H54 (cell line): ENCODE measurements at regions not wholly inside any gene's neighbourhood (a gene's known extent, or its start where the extent isn't known, plus 50 kb on each side); places are given as distances from the start of the nearest gene placed in this dataset.

Experiments
- DNase-seq: peaks from one replicate; pipeline ENCODE4 v3.0.0; 2011; ENCODE audit warnings: low spot score, mixed read lengths; ENCODE audit not compliant: insufficient read length
- FAIRE-seq: peaks from 3 replicates; lab custom pipeline; 2011; peaks lifted over from hg19 to GRCh38; lab: Jason Lieb, UNC
- POLR2A ChIP-seq: IDR thresholded peaks from 2 replicates; pipeline ENCODE4 v1.6.1; 2011; ENCODE audit warnings: low read depth, mild to moderate bottlenecking, low read length

DNA sequence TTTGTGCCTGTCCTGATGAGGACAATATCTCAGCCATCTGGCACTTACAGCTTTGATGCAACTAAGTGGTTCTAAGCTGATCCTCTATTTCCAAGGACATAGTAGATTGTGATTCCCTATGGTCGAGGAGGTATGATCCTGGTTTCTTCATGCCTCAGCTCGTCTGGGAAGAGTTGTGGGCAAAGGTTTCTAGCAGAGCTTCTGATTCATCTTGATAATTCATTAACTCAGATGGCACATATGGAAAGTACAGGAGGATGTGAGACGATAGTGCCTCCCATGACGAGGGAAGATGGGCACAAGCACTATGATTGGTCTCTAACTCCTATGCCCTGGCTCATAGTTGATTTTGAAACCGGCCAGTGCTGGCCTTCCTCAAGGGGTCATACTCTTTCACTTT is 334.2 kb upstream of the SEMA6D start:
- no peak for TF ChIP-seq POLR2A
- FAIRE-seq (no peak), DNase-seq (no peak)

DNA sequence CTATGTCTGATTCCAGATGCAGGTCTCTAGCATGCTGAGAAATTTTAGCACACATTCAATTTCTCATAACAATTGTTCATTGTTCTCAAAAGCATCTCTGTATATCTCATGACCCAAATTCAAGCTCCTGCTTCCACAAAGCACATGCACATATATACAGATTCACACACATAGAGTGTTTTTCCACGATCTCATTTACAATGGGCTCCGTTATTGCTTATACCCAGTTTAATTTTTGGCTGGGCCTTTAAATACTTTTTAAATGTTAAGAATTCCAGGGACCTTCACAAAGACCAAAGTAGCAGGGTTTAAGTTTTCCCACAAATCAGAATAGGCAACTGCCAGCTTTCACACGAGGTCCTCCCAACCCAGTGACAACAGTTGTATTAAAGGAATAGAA is 333.5 kb upstream of the SEMA6D start:
- FAIRE-seq (no peak), DNase-seq (no peak)
- TF ChIP-seq POLR2A: no peak

DNA sequence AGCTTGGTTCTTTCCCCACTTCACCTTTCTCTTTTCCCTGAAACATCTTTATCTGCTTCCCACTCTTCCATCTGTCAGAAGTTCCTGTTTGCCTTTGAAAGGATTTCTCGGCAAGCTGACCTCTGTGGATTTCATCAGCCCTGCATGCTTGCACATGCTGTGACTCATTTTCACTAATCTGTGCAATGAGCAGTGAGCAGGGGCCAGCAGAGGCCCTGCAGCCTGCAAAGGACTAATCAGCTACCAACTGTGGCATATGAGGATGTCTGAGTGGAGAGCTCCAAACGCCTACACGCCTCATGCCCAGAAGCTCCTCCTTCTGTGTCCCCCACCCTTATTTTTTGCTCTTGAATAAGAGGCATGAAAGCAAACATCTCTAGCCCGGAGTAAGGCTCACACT is 333.0 kb upstream of the SEMA6D start:
- DNase-seq: no peak
- no peak for TF ChIP-seq POLR2A
- no peak for FAIRE-seq

DNA sequence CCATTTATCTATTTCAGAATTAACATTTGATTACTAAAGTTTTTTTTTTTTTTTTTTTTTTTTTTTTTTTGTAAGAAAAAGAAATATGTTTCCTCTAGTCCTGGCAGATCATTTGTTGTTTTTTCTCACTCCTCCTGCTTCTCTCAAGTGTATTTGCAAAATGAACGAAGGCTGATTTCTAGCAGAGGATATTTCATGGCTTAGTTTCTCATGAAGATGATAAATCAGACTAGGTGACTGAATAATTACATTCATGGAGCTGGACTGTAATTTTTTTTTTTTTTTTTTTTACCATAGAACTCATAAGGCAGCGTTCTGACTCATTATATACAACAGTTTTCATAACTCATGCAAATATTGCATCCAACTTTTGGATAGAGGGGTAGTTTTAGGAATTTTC is 332.5 kb upstream of the SEMA6D start:
- FAIRE-seq (no peak), DNase-seq (no peak)
- no peak for TF ChIP-seq POLR2A

DNA sequence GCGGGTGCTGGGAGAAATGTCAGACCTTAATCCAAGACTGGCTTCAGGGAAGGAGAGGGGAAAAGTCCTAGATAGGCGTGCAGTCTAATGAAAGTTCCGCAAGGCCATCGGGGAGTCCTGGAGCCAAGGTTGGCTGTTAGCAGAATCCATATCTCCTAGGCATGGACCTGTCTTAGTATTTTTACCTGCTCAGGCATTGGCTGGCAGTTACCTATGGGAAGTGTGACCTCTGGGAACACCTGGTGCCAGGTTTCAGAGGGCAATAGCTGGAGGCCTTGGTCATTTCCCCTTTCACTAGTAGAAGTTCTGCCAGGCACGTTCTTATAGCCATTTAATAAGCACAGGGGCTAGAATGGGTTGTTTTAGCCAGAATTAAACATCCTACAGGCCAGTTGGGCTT is 330.8 kb upstream of the SEMA6D start:
- DNase-seq: no peak
- TF ChIP-seq POLR2A: no peak
- no peak for FAIRE-seq

DNA sequence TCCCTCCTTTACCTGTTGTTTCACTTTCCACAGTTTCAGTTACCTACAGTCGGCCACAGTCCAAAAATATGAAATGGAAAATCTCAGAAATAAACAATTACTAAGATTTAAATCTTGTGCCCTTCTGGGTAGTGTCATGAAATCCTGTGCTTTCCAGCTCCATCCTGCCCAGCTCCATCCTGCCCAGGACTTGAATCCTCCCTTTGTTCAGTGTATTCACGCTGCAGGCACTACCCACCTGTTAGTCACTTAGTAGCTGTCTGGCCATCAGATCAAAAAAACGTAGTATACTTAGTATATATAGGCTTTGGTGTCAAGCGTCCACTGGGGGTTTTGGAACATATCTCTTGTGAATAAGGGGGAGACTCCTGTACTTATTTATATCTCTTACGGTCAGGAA is 329.0 kb upstream of the SEMA6D start:
- TF ChIP-seq POLR2A: no peak
- DNase-seq: no peak
- FAIRE-seq: no peak

DNA sequence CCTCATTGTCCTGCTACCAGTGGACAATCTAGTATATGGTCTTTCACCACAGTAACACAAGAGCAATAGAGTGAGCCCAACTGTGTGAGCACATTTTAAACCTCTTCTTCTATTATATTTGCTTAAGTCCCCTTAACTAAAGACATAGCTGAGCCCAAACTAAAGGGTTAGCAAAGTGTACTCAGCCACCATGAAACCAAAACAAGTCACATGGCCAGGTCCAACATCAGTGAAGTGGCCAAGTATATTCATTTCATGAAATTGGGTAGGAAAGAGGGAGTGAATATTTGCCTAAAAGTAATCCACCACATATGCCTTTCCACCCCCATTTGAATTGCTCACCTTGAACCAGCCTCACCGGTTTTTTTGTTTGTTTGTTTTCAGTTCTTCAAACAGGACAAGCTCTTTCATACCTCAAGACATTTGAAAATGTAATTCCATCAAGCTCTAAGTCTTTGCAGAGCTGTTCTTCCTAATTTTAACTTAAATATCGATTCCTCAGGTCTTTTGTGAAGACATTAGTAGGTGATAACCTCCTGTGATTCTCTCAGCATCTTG is 327.0 kb upstream of the SEMA6D start:
- TF ChIP-seq POLR2A: no peak
- DNase-seq: no peak
- no peak for FAIRE-seq

DNA sequence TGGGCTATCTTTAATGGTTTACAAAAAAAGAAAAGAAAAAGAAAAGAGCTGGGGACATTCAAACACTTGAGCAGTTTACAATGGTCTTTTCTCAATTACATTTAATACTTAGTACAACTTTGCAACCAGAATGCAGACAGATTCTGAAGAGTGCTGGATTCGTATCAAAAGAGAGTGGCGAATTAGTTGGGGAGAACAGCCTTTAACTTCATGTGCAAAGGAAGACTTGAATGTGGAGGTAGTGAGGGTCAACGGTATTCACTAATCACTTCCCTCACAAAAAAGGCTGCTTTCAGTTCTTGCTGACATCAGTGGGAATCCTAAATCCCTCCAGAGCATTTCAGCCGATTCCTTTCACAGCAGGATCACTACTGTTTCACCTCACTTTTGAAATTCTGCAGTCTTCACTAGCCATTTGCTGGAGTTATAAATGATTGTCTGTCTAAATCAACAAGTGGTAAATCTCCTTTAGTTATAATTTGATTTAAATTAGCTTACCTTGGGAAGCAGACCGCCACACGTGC is 323.0 kb upstream of the SEMA6D start:
- DNase-seq (no peak), FAIRE-seq (no peak)
- TF ChIP-seq POLR2A: no peak

DNA sequence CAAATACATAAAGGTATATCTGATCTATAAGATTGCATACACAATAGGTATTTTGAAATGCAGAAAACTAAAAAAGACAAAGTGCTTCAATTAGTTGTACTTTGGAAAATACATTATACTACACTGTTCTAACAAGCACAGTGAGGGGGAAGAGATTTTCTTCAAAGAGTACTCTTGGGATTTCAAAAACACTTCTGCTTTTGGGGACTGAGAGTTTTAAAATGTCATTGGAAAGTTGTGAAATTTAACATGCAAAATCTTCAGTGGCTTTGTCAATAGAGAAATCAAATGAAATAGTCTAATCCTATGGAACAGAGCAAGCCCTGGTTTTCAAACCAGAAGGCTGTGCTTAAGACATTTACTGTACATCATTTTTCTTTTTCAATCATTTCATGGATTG is 322.2 kb upstream of the SEMA6D start:
- TF ChIP-seq POLR2A: no peak
- no peak for DNase-seq
- FAIRE-seq: no peak

DNA sequence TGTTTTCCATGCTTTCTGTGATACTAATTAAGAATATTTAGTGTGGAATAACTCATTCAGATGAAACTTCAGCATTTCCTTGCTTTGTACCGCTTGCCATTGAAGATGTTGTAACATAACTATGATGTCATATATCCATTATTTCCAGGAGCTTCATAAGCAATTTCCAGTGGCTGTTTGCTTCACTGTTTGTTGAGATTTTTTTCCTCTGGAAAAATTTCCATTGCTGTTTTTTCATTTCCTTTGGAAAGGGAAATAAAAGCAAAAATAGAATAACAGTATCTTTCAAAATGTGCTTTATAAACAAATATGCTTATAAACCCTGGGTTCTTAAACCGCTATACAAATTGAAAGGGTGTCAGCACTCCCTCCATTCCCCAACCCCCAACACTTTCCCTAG is 319.6 kb upstream of the SEMA6D start:
- no peak for DNase-seq

DNA sequence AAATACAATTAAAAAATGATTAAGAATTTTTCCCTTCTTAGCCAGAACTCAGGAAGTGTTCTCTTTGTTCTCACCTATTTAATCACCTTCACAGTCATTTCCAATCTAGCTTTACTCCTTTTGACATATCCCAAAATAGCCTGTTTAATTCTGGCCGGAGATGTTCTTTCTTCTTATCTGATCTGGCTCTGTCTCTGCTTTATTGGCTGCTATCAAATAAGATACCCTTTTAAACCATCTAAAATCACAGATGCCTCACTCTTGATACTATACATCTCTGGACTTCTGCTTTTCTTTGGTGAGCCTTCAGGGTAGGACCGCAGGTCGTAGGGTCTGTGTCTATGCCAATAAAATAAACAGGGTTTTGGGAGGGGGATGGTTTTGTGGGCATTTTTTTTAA is 319.2 kb upstream of the SEMA6D start:
- no peak for FAIRE-seq
- DNase-seq: no peak
- no peak for TF ChIP-seq POLR2A

More for the DNA sequence above, 319.6 kb upstream of the SEMA6D start:
- TF ChIP-seq POLR2A: no peak
- no peak for FAIRE-seq

DNA sequence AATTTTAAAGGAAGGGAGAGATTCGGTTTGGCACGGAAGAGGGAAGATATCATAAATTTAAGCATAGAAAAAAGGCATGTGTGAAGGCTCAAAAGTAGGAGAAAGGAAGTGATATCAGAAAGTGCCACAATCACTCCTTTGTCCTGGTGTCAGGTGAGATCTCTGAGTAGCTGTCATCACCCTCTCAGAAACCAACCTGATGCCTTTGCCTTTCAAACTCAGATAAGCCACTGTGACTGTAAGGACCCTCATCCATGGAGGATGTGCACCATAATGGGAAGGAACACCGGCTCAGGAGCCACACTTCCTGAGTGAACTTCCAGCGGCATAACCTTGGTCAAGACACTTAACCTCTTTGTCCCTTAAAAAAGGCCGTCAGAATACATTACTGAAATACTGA is 318.7 kb upstream of the SEMA6D start:
- no peak for TF ChIP-seq POLR2A
- no peak for FAIRE-seq

DNA sequence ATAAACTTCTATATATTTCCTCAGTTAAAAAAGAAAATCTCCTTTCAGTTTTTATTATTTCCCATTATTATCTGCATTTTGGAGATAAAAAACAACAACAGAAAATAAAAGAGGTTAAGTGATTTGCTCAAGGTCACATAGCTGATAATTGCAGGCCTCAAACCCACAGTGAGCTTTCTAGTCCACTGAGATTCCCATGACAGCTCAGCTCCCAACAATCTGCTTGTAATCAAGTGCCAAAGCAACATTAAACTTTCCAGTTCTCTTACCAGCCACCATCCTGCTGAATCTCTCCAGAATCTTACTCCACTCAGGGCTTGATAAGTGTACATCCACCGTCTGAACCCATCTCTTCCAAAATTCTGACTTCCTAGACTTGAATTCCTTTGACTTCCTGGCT is 318.2 kb upstream of the SEMA6D start:
- no peak for DNase-seq

More for the DNA sequence above, 318.7 kb upstream of the SEMA6D start:
- DNase-seq: no peak

DNA sequence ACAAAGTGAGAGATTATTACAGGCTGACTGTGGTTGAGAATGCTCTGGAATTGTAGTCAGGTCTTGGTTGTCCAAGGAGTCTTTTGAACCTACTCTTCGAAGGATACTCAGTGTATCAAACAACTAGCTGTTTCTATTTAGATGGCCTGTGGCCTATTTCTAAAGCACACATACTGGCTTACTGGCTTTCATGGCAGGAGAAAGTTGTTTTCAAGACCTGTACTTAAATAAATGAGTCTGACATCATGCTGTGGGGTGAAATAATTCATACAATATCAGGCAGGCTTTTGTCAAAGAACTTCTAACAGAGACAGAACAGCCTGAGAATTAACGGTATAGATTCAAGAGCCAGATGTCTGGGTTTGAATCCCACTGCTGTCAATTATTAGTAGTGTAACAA is 316.7 kb upstream of the SEMA6D start:
- TF ChIP-seq POLR2A: no peak
- FAIRE-seq: no peak
- DNase-seq: no peak

More for the DNA sequence above, 318.2 kb upstream of the SEMA6D start:
- no peak for FAIRE-seq
- no peak for TF ChIP-seq POLR2A

DNA sequence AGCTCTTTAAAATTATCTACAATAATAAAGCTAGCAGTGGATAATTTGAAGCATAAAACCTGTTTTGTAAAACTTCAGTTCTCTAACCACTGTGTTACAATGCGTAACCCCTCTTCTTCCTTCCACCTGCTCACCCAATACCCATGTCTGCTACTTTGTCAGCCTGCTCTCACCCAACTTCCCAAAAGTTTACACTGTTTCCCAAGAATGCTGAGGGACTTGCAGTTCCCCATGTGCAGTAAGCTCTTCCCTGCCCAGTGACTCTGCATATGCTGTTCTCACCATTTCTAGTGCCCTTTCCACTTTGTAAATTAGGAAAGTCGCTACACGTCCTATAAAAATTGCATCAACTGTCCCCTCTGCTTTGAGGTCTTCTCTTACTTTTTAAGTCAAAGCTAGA is 315.9 kb upstream of the SEMA6D start:
- no peak for DNase-seq
- no peak for FAIRE-seq
- no peak for TF ChIP-seq POLR2A
